Adrenal gland (tissue), 9 donors: ENCODE measurements at regions not wholly inside any gene's neighbourhood (a gene's known extent, or its start where the extent isn't known, plus 50 kb on each side); places are given as distances from the start of the nearest gene placed in this dataset.

Experiments
- DNase-seq, 7 donors: peaks; one replicate each; pipeline ENCODE4 v3.0.0-alpha.2; 2019 to 2020
- H3K27ac ChIP-seq, 5 donors: fragments of 200-600 bp; sonication (generic) in 4 of 5; 1 replicate in 3 of 5; 2 replicates in 2 of 5; pipeline versions ENCODE4 v1.5.1 to v1.8.0; 2016 to 2020; ENCODE audit warnings: mild to moderate bottlenecking in 1 of 5
- H3K27me3 ChIP-seq: fragments of 200-600 bp; 2 replicates; pipeline ENCODE4 v1.8.0; 2021
- H3K36me3 ChIP-seq, 2 donors: fragments of 200-600 bp; replicated peaks in 1 of 2; 1 replicate in 1 of 2; 2 replicates in 1 of 2; pipeline versions ENCODE4 v1.5.1 to v1.8.0; 2018 to 2022
- H3K4me1 ChIP-seq, 2 donors: fragments of 200-600 bp; replicated peaks in 1 of 2; 1 replicate in 1 of 2; 2 replicates in 1 of 2; pipeline versions ENCODE4 v1.5.1 to v1.8.0; 2018 to 2021
- H3K4me3 ChIP-seq, 4 donors: fragments of 200-600 bp; sonication (generic) in 3 of 4; one replicate each; pipeline ENCODE4 v1.5.1; 2016 to 2018
- H3K9me3 ChIP-seq, 3 donors: fragments of 200-600 bp; sonication (generic) in 1 of 3; replicated peaks in 1 of 3; 1 replicate in 2 of 3; 2 replicates in 1 of 3; pipeline versions ENCODE4 v1.5.1 to v1.8.0; 2016 to 2021
- POLR2A ChIP-seq, 2 donors: fragments of 450-650 bp; IDR thresholded peaks; one replicate each; pipeline ENCODE4 v1.6.1; 2017; ENCODE audit warnings: antibody characterized with exemption in 2 of 2, mild to moderate bottlenecking in 2 of 2, moderate library complexity in 1 of 2
- WGBS, 4 donors: extraction: QIAGEN DNeasy Blood & Tissue Kit in 2 of 4; methylation state at CpG; one replicate each; pipeline versions ENCODE4 v1.1.5 to v1.1.7; 2013 to 2017; 5-methylcytosine and 5-hydroxymethylcytosine counted together
- intact Hi-C, 2 donors: fragments of 100-400 bp; cut with DNase I; formaldehyde crosslinking; loops; one replicate each; pipeline versions ENCODE4 v1.14.1 to v1.15.0; 2022 to 2023
- TF ChIP-seq, protein P1 (sequence below), 6 experiments: fragments of 450-650 bp in 4 of 6; fragments of 200-600 bp in 2 of 6; sonication (generic) in 1 of 6; IDR thresholded peaks; 1 replicate in 5 of 6; 2 replicates in 1 of 6; pipeline versions ENCODE4 v1.5.1 to v1.8.0; 2016 to 2021; ENCODE audit warnings: antibody characterized with exemption in 6 of 6, mild to moderate bottlenecking in 2 of 6, moderate library complexity in 1 of 6
- donor health status: healthy with polysubstance abuse.
- donor health status: Bipolar disorder and iron deficiency.
- donor health status: DM: yes; HTN: yes; CAD: no.
- donor health status: DM: no; HTN: no; CAD: no.
- donor health status: DM: no; HTN: no; CAD: no.

DNA sequence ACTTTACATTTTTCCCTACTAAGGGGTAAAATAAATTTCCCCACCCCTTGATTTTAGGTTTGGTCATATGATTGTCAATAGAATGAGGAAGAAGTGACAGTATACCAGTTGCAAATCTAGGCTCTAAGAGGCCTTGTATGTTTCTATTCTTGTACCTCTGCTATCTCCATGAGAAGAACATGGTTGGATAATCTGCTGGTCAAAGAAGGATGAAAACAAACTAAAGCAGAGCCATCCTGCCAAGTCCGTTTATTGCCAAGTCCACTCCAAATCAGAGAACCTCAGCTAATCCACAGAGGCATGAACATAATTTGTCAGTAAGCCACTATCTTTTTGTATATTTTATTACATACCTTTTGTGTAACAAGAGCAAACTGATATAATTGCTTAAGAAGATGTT, 98.0 kb downstream of the CRPPA start:
- no peaks in the 10 kb centered on the region for H3K9me3 ChIP-seq
- H3K4me3 ChIP-seq, result no peak overlapping the region
- H3K27me3 ChIP-seq, result no peaks in the 10 kb centered on the region
- WGBS, 4 donors, result 70 to 94% (median 89%) methylated on average over 1 of the region's 1 CpG
- H3K27ac ChIP-seq, result no peak overlapping the region
- TF ChIP-seq, protein P1, sequence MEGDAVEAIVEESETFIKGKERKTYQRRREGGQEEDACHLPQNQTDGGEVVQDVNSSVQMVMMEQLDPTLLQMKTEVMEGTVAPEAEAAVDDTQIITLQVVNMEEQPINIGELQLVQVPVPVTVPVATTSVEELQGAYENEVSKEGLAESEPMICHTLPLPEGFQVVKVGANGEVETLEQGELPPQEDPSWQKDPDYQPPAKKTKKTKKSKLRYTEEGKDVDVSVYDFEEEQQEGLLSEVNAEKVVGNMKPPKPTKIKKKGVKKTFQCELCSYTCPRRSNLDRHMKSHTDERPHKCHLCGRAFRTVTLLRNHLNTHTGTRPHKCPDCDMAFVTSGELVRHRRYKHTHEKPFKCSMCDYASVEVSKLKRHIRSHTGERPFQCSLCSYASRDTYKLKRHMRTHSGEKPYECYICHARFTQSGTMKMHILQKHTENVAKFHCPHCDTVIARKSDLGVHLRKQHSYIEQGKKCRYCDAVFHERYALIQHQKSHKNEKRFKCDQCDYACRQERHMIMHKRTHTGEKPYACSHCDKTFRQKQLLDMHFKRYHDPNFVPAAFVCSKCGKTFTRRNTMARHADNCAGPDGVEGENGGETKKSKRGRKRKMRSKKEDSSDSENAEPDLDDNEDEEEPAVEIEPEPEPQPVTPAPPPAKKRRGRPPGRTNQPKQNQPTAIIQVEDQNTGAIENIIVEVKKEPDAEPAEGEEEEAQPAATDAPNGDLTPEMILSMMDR (IDR thresholded peaks at IDR 0.05), result no peak
- TF ChIP-seq POLR2A (IDR thresholded peaks at IDR 0.05), result no peak
- intact Hi-C loops, result no loop called here
- DNase-seq, result no peak
- H3K36me3 ChIP-seq, result no peaks in the 10 kb centered on the region
- H3K4me1 ChIP-seq, result no peaks in the 10 kb centered on the region

GRCh38 chr7:16320099-16320660, 101.2 kb downstream of the CRPPA start:
- no peak for TF ChIP-seq POLR2A (IDR thresholded peaks at IDR 0.05)
- TF ChIP-seq, protein P1 (IDR thresholded peaks at IDR 0.05), result no peak
- H3K4me1 ChIP-seq, result no peaks in the 10 kb centered on the region
- H3K9me3 ChIP-seq, result no peaks in the 10 kb centered on the region
- no peak for DNase-seq
- H3K4me3 ChIP-seq, result no peak overlapping the region
- no peak overlapping the region for H3K27ac ChIP-seq
- H3K36me3 ChIP-seq, result no peaks in the 10 kb centered on the region
- no peaks in the 10 kb centered on the region for H3K27me3 ChIP-seq
- WGBS, 4 donors, result 77 to 89% (median 86%) methylated on average over 2 of the region's 2 CpGs
- intact Hi-C loops, result no loop called here

DNA sequence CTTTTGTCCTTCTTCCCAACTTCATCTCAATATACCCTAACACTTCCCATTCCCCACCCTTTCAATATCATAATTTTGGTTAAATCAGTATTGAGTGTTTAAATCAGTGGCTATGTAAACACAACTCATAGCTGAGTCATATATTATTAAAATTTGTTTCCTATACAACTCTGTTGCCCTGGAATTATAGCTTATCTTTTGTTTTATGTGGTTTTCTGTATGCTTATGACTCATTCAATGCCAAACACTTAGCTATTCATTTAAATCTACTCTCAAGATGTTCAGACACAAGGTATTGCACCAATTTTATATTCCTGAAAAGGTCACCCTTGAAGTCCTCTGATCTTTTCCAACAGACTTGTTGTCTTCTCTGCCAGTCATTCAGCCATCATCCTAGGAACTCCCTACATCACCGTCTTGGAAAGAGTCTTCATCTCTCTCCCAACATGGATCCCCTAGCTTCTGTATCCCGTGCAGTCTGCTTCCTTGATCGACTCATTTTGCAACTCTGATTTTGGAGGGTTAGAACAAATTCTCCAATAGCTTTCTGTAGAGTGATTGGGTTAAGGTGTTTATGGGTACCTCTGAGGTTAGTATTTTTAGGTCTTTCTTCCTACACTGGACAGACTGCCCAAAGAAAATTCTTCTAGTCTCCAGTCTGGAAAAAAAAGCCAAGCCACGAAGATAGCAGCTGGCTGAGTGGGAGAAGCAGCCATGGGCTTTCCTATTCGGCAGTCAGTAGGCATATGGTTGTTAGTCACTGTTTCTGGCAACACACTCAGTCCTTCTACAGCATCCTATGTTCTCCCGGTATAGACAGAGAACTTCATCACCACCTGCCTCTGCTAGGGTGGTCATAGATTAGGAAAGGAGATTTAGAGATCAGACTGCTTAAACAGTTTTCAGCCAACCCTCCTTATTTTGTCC, 102.1 kb downstream of the CRPPA start:
- 82 to 93% (median 87%) methylated on average over 6 of the region's 6 CpGs for WGBS, 4 donors
- no peaks in the 10 kb centered on the region for H3K36me3 ChIP-seq
- TF ChIP-seq, protein P1 (IDR thresholded peaks at IDR 0.05), result no peak
- no peak for TF ChIP-seq POLR2A (IDR thresholded peaks at IDR 0.05)

GRCh38 chr7:16318463-16318862, 102.9 kb downstream of the CRPPA start:
- DNase-seq, result no peak
- intact Hi-C loops, result no loop called here
- Histone ChIP-seq H3K27ac (no peak overlapping the region), H3K9me3 (no peaks in the 10 kb centered on the region), H3K4me1 (no peaks in the 10 kb centered on the region), H3K36me3 (no peaks in the 10 kb centered on the region), H3K4me3 (no peak overlapping the region), H3K27me3 (no peaks in the 10 kb centered on the region)
- TF ChIP-seq, protein P1 (IDR thresholded peaks at IDR 0.05), result no peak
- no peak for TF ChIP-seq POLR2A (IDR thresholded peaks at IDR 0.05)

More for the DNA sequence above, 102.1 kb downstream of the CRPPA start:
- Histone ChIP-seq H3K9me3 (no peaks in the 10 kb centered on the region), H3K27me3 (no peaks in the 10 kb centered on the region), H3K27ac (no peak overlapping the region), H3K4me3 (no peak overlapping the region), H3K4me1 (no peaks in the 10 kb centered on the region)
- intact Hi-C loops, result no loop called here
- no peak for DNase-seq
